ENCODE measurements at regions not wholly inside any gene's neighbourhood (a gene's known extent, or its start where the extent isn't known, plus 50 kb on each side); places are given as distances from the start of the nearest gene placed in this dataset.

- Histone ChIP-seq H3K4me2 (ENCODE audit: low read depth, low read length) (no peak overlapping the region), H3K4me3 (replicated peaks in 1 of 3; ENCODE audit: insufficient read depth in 1 of 3, low read depth in 2 of 3, low read length in 3 of 3) (no peak overlapping the region), H3K36me3 (replicated peaks in 1 of 2; ENCODE audit: control insufficient read depth in 1 of 2, insufficient read depth in 2 of 2, low read length in 2 of 2) (no peaks in the 10 kb centered on the region), H3K27me3 (ENCODE audit: control insufficient read depth in 1 of 2, insufficient read depth in 2 of 2, low read length in 2 of 2) (peaks cover 42 to 99% of the 10 kb centered on the region in 2 experiments), H3K9ac (ENCODE audit: insufficient read depth, low read depth, low read length) (no peak overlapping the region), H2AFZ (ENCODE audit: low read length) (no peak overlapping the region), H3K4me1 (ENCODE audit: insufficient read depth, low read length) (peaks cover 13% of the 10 kb centered on the region; the same call in 1 of the 2 replicates), H3K9me3 (ENCODE audit: low read length) (no peaks in the 10 kb centered on the region), H4K20me1 (ENCODE audit: insufficient read depth, low read length) (peaks cover 4% of the 10 kb centered on the region; the same call in 1 of the 2 replicates), H3K27ac (ENCODE audit: extremely low read length, insufficient read depth, low read length) (no peak overlapping the region), H3K79me2 (ENCODE audit: insufficient read depth, low read length) (no peaks in the 10 kb centered on the region)
- intact Hi-C loops (cut with micrococcal nuclease; ENCODE audit: unreplicated experiment) = no loop called here
- TF ChIP-seq CREB3 (CRISPR knock-in tag; IDR thresholded peaks at IDR 0.05) (no peak), DMTF1 (CRISPR knock-in tag; IDR thresholded peaks at IDR 0.05) (no peak), EZH2 (conservative IDR thresholded peaks at IDR 0.05; ENCODE audit: low read depth, low read length) (0 out of 2 replicates have a peak, but pooled peaks have one; percentile 3), MTF2 (CRISPR knock-in tag; IDR thresholded peaks at IDR 0.05; ENCODE audit: borderline replicate concordance) (0 out of 2 replicates have a peak, but pooled peaks have one; percentile 66), NFYB (CRISPR knock-in tag; IDR thresholded peaks at IDR 0.05) (no peak), ZNF607 (CRISPR knock-in tag; IDR thresholded peaks at IDR 0.05; ENCODE audit: borderline replicate concordance) (0 out of 2 replicates have a peak, but pooled peaks have one; percentile 35), ZBTB33 (CRISPR knock-in tag; IDR thresholded peaks at IDR 0.05) (peak; percentile 43; the same call in 1 of the 2 replicates), CERS6 (CRISPR knock-in tag; IDR thresholded peaks at IDR 0.05) (no peak)
- ChIA-PET POLR2A (no interaction called here), CTCF (ENCODE audit: low intra/inter-chr PET ratio, low total read pairs) (no interaction called here)
- in situ Hi-C loops (cut with HindIII; ENCODE audit: extremely low pct_ligation_motif_present, low pct_unique_long_range_greater_than_20kb) = no loop called here
- ATAC-seq (no peak), FAIRE-seq (no peak), DNase-seq (ENCODE audit: low spot score) (no peak)
- no TSS peak for BruUV-seq (replicated peaks)
- WGBS (ENCODE audit: low lambda C conversion rate) = 35% methylated on average over 12 of the region's 18 CpGs
These were observed 79.5 kb upstream of the SLCO4A1 start for GRCh38 chr20:62562831-62563230.

Data from HepG2 (cell line).